ENCODE measurements at regions not wholly inside any gene's neighbourhood (a gene's known extent, or its start where the extent isn't known, plus 50 kb on each side); places are given as distances from the start of the nearest gene placed in this dataset.

GRCh38 chr4:45119376-45119775 is 393.0 kb upstream of the GNPDA2 start:
- H3K9ac ChIP-seq (ENCODE audit: low read length), result no peak overlapping the region
- CTCF ChIA-PET, result no interaction called here
- BruUV-seq (replicated peaks), result no TSS peak

GRCh38 chr4:45102716-45103115 is 376.4 kb upstream of the GNPDA2 start:
- H2AFZ ChIP-seq (ENCODE audit: low read length), result no peak overlapping the region
- no peaks in the 10 kb centered on the region for H3K4me1 ChIP-seq (ENCODE audit: insufficient read depth, low read length)
- ATAC-seq (no peak), DNase-seq (no peak)
- H3K4me3 ChIP-seq (ENCODE audit: low read length), result no peak overlapping the region
- no peak overlapping the region for H3K4me2 ChIP-seq (ENCODE audit: low read length)
- H4K20me1 ChIP-seq (ENCODE audit: low read length), result no peaks in the 10 kb centered on the region
- H3K79me2 ChIP-seq (ENCODE audit: low read length), result no peaks in the 10 kb centered on the region
- BruUV-seq (replicated peaks), result no TSS peak
- no peaks in the 10 kb centered on the region for H3K27me3 ChIP-seq (ENCODE audit: low read length)
- H3K9me2 ChIP-seq (replicated peaks; ENCODE audit: low read length), result no peaks in the 10 kb centered on the region
- TF ChIP-seq EZH2phosphoT487 (IDR thresholded peaks at IDR 0.05; ENCODE audit: borderline replicate concordance, low read length), result no peak
- no peak for TF ChIP-seq CTCF (conservative IDR thresholded peaks at IDR 0.05; ENCODE audit: low read depth, low read length)
- TF ChIP-seq EZH2 (IDR thresholded peaks at IDR 0.05; ENCODE audit: low read length, unreplicated experiment), result no peak
- no peaks in the 10 kb centered on the region for H3K9me3 ChIP-seq (ENCODE audit: low read length)
- no peaks in the 10 kb centered on the region for H3F3A ChIP-seq (ENCODE audit: low read length, unreplicated experiment)
- no peak overlapping the region for H3K27ac ChIP-seq (ENCODE audit: low read length)
- no peaks in the 10 kb centered on the region for H3K36me3 ChIP-seq (ENCODE audit: low read depth, low read length)
- ChIA-PET POLR2A (ENCODE audit: unreplicated experiment) (no interaction called here), CTCF (no interaction called here)
- intact Hi-C loops (cut with micrococcal nuclease), result no loop called here
- H3K9ac ChIP-seq (ENCODE audit: low read length), result no peak overlapping the region

More at GRCh38 chr4:45119376-45119775, 393.0 kb upstream of the GNPDA2 start:
- no peak overlapping the region for H3K4me3 ChIP-seq (ENCODE audit: low read length)
- TF ChIP-seq EZH2phosphoT487 (IDR thresholded peaks at IDR 0.05; ENCODE audit: borderline replicate concordance, low read length), result no peak
- no peak for TF ChIP-seq CTCF (conservative IDR thresholded peaks at IDR 0.05; ENCODE audit: low read depth, low read length)
- no peak for TF ChIP-seq EZH2 (IDR thresholded peaks at IDR 0.05; ENCODE audit: low read length, unreplicated experiment)
- H3K36me3 ChIP-seq (ENCODE audit: low read depth, low read length), result no peaks in the 10 kb centered on the region
- no peaks in the 10 kb centered on the region for H3K27me3 ChIP-seq (ENCODE audit: low read length)
- H3K79me2 ChIP-seq (ENCODE audit: low read length), result no peaks in the 10 kb centered on the region
- H4K20me1 ChIP-seq (ENCODE audit: low read length), result no peaks in the 10 kb centered on the region
- no peak for DNase-seq
- H3K27ac ChIP-seq (ENCODE audit: low read length), result no peak overlapping the region
- POLR2A ChIA-PET (ENCODE audit: unreplicated experiment), result no interaction called here
- no peak for ATAC-seq
- no peaks in the 10 kb centered on the region for H3K4me1 ChIP-seq (ENCODE audit: insufficient read depth, low read length)
- no peaks in the 10 kb centered on the region for H3F3A ChIP-seq (ENCODE audit: low read length, unreplicated experiment)
- H3K4me2 ChIP-seq (ENCODE audit: low read length), result no peak overlapping the region
- intact Hi-C loops (cut with micrococcal nuclease), result no loop called here
- H3K9me2 ChIP-seq (replicated peaks; ENCODE audit: low read length), result no peaks in the 10 kb centered on the region
- no peak overlapping the region for H2AFZ ChIP-seq (ENCODE audit: low read length)
- no peaks in the 10 kb centered on the region for H3K9me3 ChIP-seq (ENCODE audit: low read length)

- ATAC-seq (no peak), DNase-seq (no peak)
- CTCF ChIA-PET, result no interaction called here
- no TSS peak for BruUV-seq (replicated peaks)
- H3K4me2 ChIP-seq (ENCODE audit: low read length), result no peak overlapping the region
- H3K9ac ChIP-seq (ENCODE audit: low read length), result no peak overlapping the region
- no peaks in the 10 kb centered on the region for H3K36me3 ChIP-seq (ENCODE audit: low read depth, low read length)
- H3K4me3 ChIP-seq (ENCODE audit: low read length), result no peak overlapping the region
- H4K20me1 ChIP-seq (ENCODE audit: low read length), result no peaks in the 10 kb centered on the region
- H3F3A ChIP-seq (ENCODE audit: low read length, unreplicated experiment), result no peaks in the 10 kb centered on the region
- H3K4me1 ChIP-seq (ENCODE audit: insufficient read depth, low read length), result no peaks in the 10 kb centered on the region
- H3K9me2 ChIP-seq (replicated peaks; ENCODE audit: low read length), result no peaks in the 10 kb centered on the region
- POLR2A ChIA-PET (ENCODE audit: unreplicated experiment), result no interaction called here
- no peak overlapping the region for H2AFZ ChIP-seq (ENCODE audit: low read length)
- H3K27me3 ChIP-seq (ENCODE audit: low read length), result no peaks in the 10 kb centered on the region
- intact Hi-C loops (cut with micrococcal nuclease), result no loop called here
- no peak overlapping the region for H3K27ac ChIP-seq (ENCODE audit: low read length)
- H3K9me3 ChIP-seq (ENCODE audit: low read length), result no peaks in the 10 kb centered on the region
- no peak for TF ChIP-seq EZH2phosphoT487 (IDR thresholded peaks at IDR 0.05; ENCODE audit: borderline replicate concordance, low read length)
- TF ChIP-seq CTCF (conservative IDR thresholded peaks at IDR 0.05; ENCODE audit: low read depth, low read length), result no peak
- TF ChIP-seq EZH2 (IDR thresholded peaks at IDR 0.05; ENCODE audit: low read length, unreplicated experiment), result no peak
- no peaks in the 10 kb centered on the region for H3K79me2 ChIP-seq (ENCODE audit: low read length)
Observed at GRCh38 chr4:45100956-45101818, 374.8 kb upstream of the GNPDA2 start.
